Endometrium (tissue), 2 donors: ENCODE measurements at regions not wholly inside any gene's neighbourhood (a gene's known extent, or its start where the extent isn't known, plus 50 kb on each side); places are given as distances from the start of the nearest gene placed in this dataset.
A peak's percentile ranks its signal among the peaks of the same experiment; 100 is the strongest.
"Not testable (repeated sequence)": the region's sequence is repeated elsewhere in the genome, so short reads cannot be mapped to it uniquely, and the experiment has no call there.

Experiments used
- FAIRE-seq: peaks from 2 replicates; lab custom pipeline; 2012; peaks lifted over from hg19 to GRCh38; lab: Jason Lieb, UNC
- donor health status: control.
- donor health status: control.

DNA sequence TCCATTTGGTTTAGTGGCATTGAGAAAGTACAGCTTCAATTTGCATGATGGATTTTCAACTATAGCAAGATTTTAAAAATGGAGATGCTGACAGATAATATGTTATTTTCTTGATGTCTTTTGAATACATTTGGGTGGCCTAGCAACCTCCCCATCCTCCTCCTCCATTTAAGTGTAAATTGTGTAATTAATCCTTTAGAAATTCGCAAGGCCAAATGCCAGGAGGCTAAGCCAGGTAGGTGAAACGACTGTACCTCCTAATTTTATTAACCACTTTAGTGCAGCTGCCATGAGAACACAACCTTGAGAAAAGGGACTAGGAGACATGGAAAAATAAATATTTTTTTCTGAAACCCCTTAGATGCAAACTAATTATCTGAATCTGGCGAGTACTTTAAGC, 248.8 kb downstream of the MRPS30 start:
- FAIRE-seq = no peak

DNA sequence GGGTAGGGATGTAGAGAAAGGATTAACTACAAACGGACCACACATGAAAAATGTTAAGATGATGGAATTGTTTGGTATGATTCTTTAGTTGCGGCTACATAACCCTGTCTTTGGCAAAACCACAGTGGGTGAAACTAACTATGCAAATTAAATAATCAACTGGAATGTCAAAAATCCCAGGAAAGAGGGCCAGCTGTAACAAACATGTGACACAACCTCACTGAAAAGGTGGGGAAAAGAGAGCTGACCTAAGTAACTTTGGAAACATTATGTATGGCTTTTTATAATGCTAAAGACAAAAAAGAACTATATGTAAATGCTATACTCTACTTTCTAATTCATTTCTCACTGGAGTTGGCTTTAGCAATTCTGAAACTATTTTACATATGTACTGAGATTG, 252.0 kb downstream of the MRPS30 start:
- FAIRE-seq = no peak

DNA sequence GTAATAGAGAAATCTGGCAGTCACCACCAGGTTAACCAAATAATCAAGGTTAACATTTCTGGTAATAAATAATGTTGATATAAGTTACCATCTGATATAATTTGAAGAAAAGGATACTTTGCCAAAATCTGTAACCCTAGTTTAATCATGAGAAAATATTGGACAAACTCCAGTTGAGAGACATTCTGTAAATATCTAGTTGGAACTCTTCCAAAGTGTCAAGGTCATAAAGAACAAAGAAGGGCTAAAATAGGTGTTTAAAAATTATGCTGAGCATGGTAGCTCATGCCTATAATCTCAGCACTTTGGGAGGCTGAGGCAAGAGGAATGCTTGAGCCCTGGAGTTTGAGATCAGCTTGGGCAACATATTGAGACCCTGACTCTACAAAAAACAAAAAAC, 253.3 kb downstream of the MRPS30 start:
- no peak for FAIRE-seq

DNA sequence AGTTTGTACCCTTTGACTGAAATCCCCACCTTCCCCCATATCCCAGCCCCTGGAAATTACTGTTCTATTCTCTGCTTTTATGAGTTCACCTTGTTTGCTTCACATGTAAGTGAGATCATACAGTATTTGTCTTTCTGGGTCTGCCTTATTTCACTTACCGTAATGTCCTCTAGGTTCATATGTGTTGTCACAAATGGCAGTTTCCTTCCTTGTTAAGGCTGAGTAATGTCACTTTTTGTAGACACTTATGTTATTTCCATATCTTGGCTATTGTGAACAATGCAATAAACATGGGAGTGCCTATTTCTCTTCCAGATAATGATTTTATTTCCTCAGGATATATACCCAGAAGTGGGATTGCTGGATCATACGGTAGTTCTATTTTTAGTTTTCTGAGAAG, 272.3 kb downstream of the MRPS30 start:
- no peak for FAIRE-seq

DNA sequence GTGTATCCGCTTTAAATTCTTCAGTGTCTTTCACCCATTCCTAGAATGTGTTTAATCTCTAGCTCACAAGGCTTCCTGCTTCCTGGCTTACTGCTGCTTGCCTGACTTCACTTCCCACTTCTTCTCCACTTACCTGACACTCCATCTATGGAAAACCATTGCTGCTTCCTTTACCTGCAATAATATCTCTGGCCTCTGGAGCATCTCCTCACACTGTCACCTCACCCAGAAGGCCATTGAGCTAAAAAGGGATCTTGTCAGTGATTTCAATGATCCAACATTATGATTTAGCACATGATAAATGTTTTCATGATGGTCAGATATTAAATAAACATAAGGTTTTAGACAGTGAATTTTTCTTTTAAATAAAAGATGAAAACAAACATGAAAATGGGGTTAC, 281.1 kb downstream of the MRPS30 start:
- no peak for FAIRE-seq

DNA sequence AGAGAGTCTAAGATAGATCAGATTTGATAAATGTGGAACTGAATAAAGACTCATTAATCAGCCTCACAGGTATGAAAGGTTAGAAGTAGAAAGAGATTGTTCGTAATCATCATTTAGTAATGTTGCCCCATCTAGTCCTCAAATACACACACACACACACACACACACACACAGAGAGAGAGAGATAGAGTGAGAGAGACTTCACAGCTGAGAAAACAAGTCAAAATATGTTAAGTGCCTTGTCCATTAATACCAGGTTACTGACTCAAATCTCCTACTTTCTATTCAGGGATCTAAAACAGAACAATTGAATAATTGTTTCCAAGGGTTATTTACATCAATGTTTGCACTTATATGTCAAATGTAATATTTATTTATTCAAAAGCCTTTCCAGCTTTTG, 284.6 kb downstream of the MRPS30 start:
- FAIRE-seq = no peak

DNA sequence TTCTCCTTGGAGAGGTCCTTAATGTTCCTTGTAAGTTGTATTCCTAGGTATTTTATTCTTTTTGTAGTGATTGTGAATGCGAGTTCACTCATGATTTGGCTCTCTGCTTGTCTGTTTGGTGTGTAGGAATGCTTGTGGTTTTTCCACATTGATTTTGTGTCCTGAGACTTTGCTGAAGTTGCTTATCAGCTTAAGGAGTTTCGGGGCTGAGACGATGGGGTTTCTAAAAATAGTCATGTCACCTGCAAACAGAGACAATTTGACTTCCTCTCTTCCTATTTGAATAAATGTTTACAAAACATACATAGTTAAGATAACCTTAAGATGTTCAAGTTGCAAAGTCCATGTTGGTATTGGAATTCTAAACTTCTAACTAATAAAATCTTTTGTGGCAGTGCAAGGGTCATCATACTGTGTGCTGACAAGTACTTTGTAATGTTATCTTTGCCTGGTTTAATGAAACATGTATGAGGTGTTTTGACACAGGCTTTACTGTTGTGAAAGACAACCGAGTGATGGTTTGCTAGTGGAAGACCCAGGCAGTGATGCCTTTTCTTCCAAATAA, 286.2 kb downstream of the MRPS30 start:
- no peak for FAIRE-seq

DNA sequence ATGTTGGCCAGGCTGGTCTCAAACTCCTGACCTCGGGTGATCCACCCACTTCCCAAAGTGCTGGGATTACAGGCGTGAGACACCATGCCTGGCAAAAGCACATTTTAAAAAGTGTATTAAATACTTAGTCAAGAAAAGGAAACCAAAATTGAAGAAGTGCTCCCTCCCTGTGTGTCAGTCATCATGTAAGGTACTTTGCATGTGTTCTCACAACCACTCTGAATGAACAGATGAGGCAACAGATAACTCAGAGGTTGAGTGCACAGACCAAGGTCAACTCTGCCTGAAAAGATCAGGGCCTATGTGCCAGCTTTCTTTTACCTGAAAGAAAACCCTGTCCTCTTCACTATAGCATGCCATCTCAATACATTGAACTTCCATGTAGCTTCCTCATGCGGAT, 289.7 kb downstream of the MRPS30 start:
- FAIRE-seq = no peak

DNA sequence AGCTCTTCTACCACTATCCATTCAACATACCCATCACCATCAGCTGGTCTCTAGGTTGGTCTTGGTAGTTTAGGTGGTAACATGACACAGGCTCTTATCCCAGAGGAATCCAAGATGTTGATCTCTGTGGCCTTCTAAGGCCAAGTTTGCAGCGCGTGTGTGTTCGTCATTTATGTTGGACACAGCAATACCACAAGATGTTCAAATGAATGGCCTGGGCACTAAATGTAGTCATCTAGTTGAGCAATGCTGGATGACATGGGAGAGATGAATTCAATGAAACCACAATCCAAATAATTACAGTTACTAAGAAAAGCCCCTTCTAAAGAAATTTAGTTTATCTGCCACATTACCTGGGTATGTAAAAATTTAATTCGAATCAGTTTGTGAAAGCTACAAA, 292.4 kb downstream of the MRPS30 start:
- FAIRE-seq = no peak

DNA sequence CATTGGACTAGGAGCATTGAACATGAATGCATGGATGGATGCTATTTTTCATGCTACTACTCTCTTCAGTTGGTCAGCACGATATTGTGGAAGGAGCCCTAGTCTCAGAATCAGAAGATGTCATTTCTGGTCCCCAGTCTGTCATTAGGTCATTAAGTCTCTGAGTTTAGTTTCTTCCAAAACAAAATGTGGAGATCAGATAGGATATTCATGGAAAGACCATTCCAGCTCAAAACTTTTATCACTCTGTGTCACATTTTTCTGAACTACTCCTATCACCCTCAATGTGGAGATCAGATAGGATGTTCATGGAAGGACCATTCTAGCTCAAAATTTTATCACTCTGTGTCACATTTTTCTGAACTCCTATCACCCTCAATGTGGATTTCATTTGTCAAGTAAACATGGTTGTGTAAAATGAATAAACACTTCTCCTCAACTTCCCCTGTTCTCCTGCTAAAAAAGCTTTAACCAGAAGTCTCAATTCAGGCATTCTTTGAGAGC, 296.8 kb downstream of the MRPS30 start:
- FAIRE-seq = no peak

DNA sequence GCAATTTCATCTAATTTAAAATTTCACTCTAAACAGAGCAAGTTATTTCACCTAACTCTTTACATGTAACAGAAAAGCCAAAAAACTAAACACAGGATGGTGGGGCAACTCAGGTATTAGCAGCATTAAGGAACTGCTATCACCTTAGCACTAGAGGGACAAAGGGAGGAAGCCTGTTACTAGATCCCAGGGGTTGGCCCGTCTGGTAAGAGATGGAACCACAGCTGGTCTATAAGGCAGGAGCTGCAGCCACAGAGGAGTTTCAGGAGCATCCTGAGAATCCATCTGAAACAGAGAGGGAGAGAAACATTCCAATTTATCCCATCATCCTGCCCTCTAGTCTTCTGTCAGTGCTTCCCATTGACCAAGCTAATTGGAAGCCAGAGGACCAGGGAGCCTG, 300.3 kb downstream of the MRPS30 start:
- FAIRE-seq = no peak

DNA sequence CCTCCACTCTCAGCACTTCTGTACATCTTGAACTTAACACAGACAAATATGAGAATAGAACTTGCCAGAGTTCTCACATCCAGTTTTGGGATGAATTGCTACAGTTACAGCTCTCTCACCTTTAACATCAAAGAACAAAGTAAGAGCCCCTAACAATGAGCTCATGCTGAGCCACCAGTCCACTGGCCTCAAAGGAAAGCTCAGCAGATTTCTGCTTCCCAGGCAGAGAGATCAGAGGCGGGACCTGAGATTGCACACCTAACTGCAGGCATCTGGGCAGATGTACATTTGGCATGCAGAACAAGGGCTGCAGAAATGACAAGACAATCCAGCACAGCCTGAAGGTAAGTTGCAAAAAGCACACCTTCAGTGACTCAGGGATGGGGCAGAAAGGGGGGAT, 300.9 kb downstream of the MRPS30 start:
- no peak for FAIRE-seq

DNA sequence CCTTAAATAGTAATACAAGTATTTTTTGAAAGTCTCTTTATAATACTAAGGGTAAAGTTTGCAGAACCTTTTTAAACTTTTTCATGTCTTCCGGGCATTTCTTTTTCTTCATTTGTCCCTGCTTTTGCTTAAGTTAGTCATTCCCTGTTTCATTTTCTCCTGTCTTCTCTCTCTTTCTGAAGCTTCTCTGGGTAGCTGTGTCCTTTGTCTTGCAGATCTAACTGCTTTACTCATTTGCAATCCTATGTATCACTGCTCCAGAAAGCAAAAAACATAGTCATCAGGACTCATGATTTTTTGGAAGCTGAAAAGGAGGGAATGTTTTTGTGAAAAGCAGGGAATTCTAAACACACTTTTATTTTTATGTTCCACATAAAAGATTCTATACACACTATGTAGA, 301.7 kb downstream of the MRPS30 start:
- peak; percentile 48 for FAIRE-seq

DNA sequence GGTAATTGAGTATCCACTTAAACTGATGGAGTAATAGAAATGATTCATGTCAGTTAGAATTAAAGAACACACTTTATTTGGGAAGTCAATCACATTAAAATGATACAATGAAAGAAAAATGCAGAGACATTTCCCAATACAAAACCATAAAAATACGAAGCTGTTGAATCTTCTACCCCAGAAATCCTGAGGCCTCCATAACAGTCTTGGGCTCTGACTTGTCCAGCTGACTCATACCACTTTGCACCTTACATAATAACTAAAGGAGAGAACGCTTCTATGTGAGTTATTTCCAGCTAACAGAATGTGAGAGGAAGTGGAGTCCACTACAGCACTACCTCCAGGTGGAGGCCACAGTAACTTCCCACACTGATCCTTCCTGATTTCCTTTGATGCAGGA, 305.0 kb downstream of the MRPS30 start:
- FAIRE-seq = no peak

DNA sequence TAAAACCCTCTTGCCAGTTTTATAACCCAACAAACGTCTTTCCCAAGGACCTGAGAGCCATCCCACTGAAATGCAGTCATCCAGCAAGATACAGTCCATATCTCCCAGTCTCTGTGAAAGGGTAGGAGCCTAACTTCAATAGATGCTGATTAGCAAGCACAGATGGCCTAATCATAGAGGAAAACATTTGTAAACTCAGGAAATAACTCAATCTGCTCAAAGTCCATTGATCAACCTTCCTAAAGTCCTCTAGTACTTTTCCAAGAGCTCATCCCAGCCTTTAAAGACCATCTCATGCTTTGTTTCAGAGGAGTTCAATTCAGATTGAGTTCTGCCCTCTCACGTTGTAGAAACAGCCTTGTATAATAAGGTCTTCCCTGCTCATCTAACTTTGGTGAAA, 324.2 kb downstream of the MRPS30 start:
- no peak for FAIRE-seq

DNA sequence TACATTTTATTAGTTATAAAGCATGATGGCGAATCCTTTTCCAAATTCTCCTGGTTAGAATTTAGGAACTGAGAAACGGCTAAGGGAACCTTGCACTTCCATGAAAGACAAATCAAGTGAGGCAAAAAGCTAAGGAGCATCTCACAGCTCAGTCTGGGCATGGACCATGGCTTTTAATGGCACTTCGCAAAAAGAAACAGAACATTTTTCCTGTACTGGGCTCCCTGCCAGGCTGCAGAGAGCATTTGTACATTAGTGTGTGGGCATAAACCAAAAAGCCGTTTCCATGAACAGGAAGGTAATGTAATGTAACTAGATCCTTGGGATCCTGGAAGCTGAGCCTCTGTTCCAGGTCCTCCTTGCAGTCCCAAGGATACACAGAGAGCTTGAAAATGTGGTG, 354.2 kb downstream of the MRPS30 start:
- no peak for FAIRE-seq

DNA sequence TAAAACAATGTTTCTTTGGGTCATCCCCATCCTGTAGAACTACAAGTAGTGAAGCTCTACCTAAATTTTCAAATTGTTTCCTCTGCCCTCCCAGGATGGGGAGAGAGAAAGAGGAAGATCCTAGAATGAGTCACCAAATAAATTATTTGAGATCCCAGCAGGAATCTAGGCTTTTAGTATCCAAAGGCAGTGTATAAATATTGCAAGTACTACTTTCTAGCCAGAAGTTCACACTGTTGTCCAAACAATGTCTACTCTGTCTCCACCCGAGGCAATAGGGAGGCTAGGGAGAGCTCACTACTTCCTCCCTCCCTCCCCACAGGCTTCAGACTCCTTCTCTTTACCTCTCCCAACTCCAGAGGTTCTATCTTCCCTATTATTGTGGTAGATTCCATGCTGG, 362.8 kb downstream of the MRPS30 start:
- no peak for FAIRE-seq

DNA sequence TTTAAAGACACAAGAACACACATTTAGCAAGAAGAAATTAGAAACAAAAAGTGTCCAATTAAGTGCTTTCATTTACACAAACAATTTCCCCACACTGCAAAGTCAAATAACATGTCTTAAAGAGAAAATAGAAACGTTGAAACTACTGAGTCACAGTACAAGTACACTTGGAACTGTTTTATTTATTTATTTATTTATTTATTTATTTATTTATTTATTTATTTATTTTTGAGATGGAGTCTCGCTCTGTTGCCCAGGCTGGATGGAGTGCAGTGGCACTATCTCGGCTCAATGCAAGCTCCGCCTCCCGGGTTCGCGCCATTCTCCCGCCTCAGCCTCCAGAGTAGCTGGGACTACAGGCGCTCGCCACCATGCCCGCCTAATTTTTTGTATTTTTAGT, 363.9 kb downstream of the MRPS30 start:
- FAIRE-seq = not testable (repeated sequence)

DNA sequence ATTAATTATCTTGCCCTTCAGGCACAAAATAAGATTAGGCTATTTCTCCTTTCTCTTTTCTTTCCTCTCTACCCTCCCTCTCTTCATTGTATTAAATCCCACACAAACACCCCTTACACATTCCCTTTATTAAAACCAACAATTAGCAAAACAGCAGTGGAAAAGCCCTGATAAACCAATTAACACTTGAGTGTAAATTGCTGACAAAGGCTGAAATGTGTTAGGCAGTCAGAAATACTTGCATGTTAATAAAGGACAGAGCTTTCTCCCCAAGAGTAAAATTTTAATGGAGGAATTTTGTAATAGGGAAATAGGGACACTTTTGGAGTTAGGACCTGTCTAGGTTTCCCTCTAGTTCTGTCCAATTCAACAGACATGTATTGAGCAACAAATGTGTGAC, 370.9 kb downstream of the MRPS30 start:
- FAIRE-seq = no peak

DNA sequence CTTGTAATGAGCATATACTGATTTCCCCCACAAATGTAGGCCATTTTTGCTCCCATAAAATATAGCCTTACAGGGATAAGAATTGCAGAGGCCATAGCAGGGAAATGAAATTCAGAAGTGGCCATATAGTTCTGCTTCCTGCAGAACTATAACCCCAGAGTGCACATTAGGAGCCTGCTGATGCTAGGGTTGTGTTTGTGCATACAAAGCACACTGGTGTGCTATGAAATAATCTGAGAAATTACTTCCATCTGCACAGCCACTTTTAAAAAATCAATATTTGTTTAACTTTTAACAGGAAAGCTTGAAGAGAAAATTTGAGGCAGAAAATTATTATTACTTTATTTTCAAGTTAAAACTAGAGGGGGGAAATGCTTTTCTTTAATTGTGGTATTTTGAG, 380.3 kb downstream of the MRPS30 start:
- no peak for FAIRE-seq

DNA sequence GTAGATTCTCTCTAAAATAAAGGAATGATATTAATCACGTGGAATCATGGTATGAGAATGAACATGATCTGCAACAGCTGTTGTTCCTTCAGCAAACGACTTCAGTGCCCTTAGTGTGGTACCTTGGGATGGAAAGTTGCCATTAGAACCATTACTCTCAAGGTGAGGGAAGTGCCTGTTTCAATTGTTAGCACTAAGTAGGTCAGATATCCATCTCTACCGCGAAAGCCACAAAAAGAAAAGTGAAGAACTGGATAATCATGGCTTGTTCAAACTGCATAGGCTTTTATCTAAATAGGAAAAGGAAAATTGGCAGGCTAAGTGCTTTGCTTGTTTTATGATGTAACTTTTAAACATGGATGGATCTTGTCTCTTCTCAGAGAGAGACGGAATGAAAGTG, 380.7 kb downstream of the MRPS30 start:
- no peak for FAIRE-seq

DNA sequence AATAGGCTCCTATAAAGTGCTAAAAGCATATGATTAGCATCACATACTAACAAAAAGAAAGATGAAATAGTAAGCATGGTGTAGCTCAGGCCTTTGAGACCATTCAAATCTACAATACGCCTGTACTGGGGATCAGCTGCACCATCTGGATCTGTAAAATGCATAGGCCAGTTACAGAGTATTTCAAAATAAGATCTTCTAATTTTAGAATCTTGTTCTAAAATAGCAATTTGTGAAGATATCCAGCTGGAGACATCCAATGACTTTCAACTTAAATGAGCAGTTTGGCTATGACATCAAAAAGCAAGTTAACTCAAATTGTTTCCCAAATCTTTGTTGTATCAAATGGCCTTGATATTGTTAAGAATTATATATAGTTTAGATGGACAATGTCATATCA, 386.3 kb downstream of the MRPS30 start:
- no peak for FAIRE-seq
